ENCODE measurements at regions not wholly inside any gene's neighbourhood (a gene's known extent, or its start where the extent isn't known, plus 50 kb on each side); places are given as distances from the start of the nearest gene placed in this dataset.

- no CpG with 5 or more reads among the region's 5 CpGs for WGBS, 2 experiments (ENCODE audit: extremely low coverage in 2 of 2, insufficient read length in 1 of 2)
- in situ Hi-C loops (cut with MboI; ENCODE audit: low sequenced_read_pairs), result no loop called here
- dilution Hi-C loops (cut with HindIII; ENCODE audit: low sequenced_read_pairs, unreplicated experiment), result no loop called here
Measured at GRCh38 chr4:38570647-38571276, 93.2 kb upstream of the KLF3 start.

More at GRCh38 chr4:38570647-38571276, 93.2 kb upstream of the KLF3 start:
- Histone ChIP-seq H2BK15ac (ENCODE audit: low read depth, low read length) (no peak overlapping the region), H3K79me1 (ENCODE audit: low read depth in 1 of 2, low read length in 2 of 2) (no peaks in the 10 kb centered on the region), H2BK20ac (ENCODE audit: low read depth, low read length) (no peak overlapping the region), H3K36me3 (ENCODE audit: control insufficient read depth, insufficient read depth, low read length) (no peaks in the 10 kb centered on the region), H2BK120ac (ENCODE audit: low read depth, low read length) (no peak overlapping the region), H4K8ac (ENCODE audit: low read depth in 2 of 2, low read length in 2 of 2) (no peak overlapping the region), H3K9me3 (ENCODE audit: control insufficient read depth, insufficient read depth, low read length) (no peaks in the 10 kb centered on the region), H3K56ac (ENCODE audit: extremely low read depth, insufficient read depth, low read length) (no peak overlapping the region), H3K4me3 (ENCODE audit: insufficient read depth, low read depth, low read length) (no peak overlapping the region), H3K4ac (ENCODE audit: low read depth, low read length) (no peak overlapping the region), H3K9me1 (ENCODE audit: insufficient read depth, low read length) (no peaks in the 10 kb centered on the region), H4K91ac (ENCODE audit: insufficient read depth, low read depth, low read length) (no peak overlapping the region), H2AK5ac (ENCODE audit: low read depth, low read length) (no peak overlapping the region), H3K23ac (ENCODE audit: low read depth, low read length) (no peak overlapping the region), H4K20me1 (ENCODE audit: insufficient read depth, low read length) (no peaks in the 10 kb centered on the region), H2BK5ac (ENCODE audit: low read depth, low read length, poor library complexity, severe bottlenecking) (no peak overlapping the region), H3K9ac (ENCODE audit: low read depth, low read length) (no peak overlapping the region), H3K4me2 (ENCODE audit: low read depth, low read length) (no peak overlapping the region), H3K27me3 (ENCODE audit: control insufficient read depth, insufficient read depth, low read length) (no peaks in the 10 kb centered on the region), H3K27ac (ENCODE audit: insufficient read depth, low read length) (no peak overlapping the region), H4K5ac (ENCODE audit: low read depth, low read length) (no peak overlapping the region), H2AFZ (replicated peaks; ENCODE audit: low read length, poor library complexity) (no peak overlapping the region), H3K4me1 (ENCODE audit: control insufficient read depth, insufficient read depth, low read length) (peaks cover 3% of the 10 kb centered on the region; the same call in 1 of the 2 replicates), H3K14ac (replicated peaks; ENCODE audit: low read depth, low read length) (no peak overlapping the region), H2AK9ac (replicated peaks; ENCODE audit: low read depth, low read length, poor library complexity) (no peak overlapping the region), H3K18ac (ENCODE audit: low read depth, low read length) (no peak overlapping the region)
- ATAC-seq (ENCODE audit: low read depth) (no peak), DNase-seq (no peak)
- TF ChIP-seq USF2 (IDR thresholded peaks at IDR 0.05; ENCODE audit: low read depth, low read length) (no peak), RFX5 (IDR thresholded peaks at IDR 0.05; ENCODE audit: low read depth, low read length) (no peak), RCOR1 (IDR thresholded peaks at IDR 0.05; ENCODE audit: insufficient replicate concordance, low read length) (no peak), MAFK (IDR thresholded peaks at IDR 0.05; ENCODE audit: low read depth, low read length) (no peak), RAD21 (IDR thresholded peaks at IDR 0.05; ENCODE audit: low read length) (no peak), POLR2A (IDR thresholded peaks at IDR 0.05; ENCODE audit: low read depth, low read length) (no peak), BHLHE40 (IDR thresholded peaks at IDR 0.05; ENCODE audit: low read depth, low read length) (no peak), MXI1 (IDR thresholded peaks at IDR 0.05; ENCODE audit: borderline replicate concordance, low read depth, low read length) (no peak), CEBPB (IDR thresholded peaks at IDR 0.05; ENCODE audit: low read depth, low read length) (no peak), CTCF (conservative IDR thresholded peaks at IDR 0.05; ENCODE audit: low read depth, low read length) (no peak), NFE2L2 (IDR thresholded peaks at IDR 0.05; ENCODE audit: low read depth, low read length) (no peak), MAZ (IDR thresholded peaks at IDR 0.05; ENCODE audit: borderline replicate concordance, low read depth, low read length) (no peak), CHD1 (IDR thresholded peaks at IDR 0.05; ENCODE audit: low read depth, low read length) (no peak), SMC3 (IDR thresholded peaks at IDR 0.05; ENCODE audit: low read depth, low read length) (no peak), ELK1 (IDR thresholded peaks at IDR 0.05; ENCODE audit: borderline replicate concordance, low read depth, low read length) (no peak), FOS (IDR thresholded peaks at IDR 0.05; ENCODE audit: low read depth, low read length) (no peak)
- intact Hi-C loops (cut with micrococcal nuclease), result no loop called here
- BruUV-seq (replicated peaks), result no TSS peak
- POLR2A ChIA-PET (ENCODE audit: unreplicated experiment), result no interaction called here
- CTCF ChIA-PET, result no interaction called here

Measured in IMR-90 (cell line).